ENCODE measurements at regions not wholly inside any gene's neighbourhood (a gene's known extent, or its start where the extent isn't known, plus 50 kb on each side); places are given as distances from the start of the nearest gene placed in this dataset.

DNA sequence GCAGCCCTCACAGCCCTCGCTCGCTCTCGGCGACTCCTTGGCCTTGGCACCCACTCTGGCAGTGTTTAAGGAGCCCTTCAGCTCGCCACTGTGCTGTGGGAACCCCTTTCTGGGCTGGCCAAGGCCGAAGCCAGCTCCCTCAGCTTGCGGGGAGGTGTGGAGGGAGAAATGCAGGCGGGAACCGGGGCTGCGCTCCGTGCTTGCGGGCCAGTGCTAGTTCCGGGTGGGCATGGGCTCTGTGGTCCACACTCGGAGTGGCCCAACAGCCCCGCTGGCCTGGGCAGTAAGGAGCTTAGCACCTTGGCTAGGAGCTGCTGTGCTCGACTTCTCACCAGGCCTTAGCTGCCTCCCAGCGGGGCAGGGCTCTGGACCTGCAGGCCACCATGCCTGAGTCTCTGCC, 192.6 kb downstream of the COX18 start:
- Histone ChIP-seq H3K27ac (ENCODE audit: insufficient read depth, low read length) (no peak overlapping the region), H3K9me3 (ENCODE audit: control insufficient read depth, insufficient read depth, low read depth, low read length) (no peaks in the 10 kb centered on the region), H4K20me1 (ENCODE audit: control insufficient read depth, extremely low read depth, insufficient read depth, low read length) (no peaks in the 10 kb centered on the region), H2AFZ (ENCODE audit: low read length) (no peak overlapping the region), H3K4me1 (ENCODE audit: control insufficient read depth, extremely low read depth, insufficient read depth, low read length) (no peaks in the 10 kb centered on the region), H3K4me2 (ENCODE audit: extremely low read depth, insufficient read depth, low read length) (no peak overlapping the region), H3K79me2 (ENCODE audit: control insufficient read depth, insufficient read depth, low read length) (no peaks in the 10 kb centered on the region), H3K4me3 (replicated peaks in 1 of 4; ENCODE audit: control extremely low read depth in 1 of 4, insufficient read depth in 1 of 4, low read depth in 3 of 4, low read length in 4 of 4) (no peak overlapping the region), H3K36me3 (ENCODE audit: control insufficient read depth, insufficient read depth, low read length) (no peaks in the 10 kb centered on the region), H3K9ac (ENCODE audit: insufficient read depth, low read length) (no peak overlapping the region), H3K27me3 (ENCODE audit: control insufficient read depth, insufficient read depth, low read length) (no peaks in the 10 kb centered on the region)
- TF ChIP-seq EZH2 (IDR thresholded peaks at IDR 0.05; ENCODE audit: low read length, missing control alignments), result no peak
- TF ChIP-seq, protein P1, sequence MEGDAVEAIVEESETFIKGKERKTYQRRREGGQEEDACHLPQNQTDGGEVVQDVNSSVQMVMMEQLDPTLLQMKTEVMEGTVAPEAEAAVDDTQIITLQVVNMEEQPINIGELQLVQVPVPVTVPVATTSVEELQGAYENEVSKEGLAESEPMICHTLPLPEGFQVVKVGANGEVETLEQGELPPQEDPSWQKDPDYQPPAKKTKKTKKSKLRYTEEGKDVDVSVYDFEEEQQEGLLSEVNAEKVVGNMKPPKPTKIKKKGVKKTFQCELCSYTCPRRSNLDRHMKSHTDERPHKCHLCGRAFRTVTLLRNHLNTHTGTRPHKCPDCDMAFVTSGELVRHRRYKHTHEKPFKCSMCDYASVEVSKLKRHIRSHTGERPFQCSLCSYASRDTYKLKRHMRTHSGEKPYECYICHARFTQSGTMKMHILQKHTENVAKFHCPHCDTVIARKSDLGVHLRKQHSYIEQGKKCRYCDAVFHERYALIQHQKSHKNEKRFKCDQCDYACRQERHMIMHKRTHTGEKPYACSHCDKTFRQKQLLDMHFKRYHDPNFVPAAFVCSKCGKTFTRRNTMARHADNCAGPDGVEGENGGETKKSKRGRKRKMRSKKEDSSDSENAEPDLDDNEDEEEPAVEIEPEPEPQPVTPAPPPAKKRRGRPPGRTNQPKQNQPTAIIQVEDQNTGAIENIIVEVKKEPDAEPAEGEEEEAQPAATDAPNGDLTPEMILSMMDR (conservative IDR thresholded peaks at IDR 0.05 in 1 of 2, IDR thresholded peaks at IDR 0.05 in 1 of 2; ENCODE audit: low read depth in 1 of 2, low read length in 2 of 2), result no peak
- DNase-seq (ENCODE audit: low read depth in 2 of 2), result no peak

DNA sequence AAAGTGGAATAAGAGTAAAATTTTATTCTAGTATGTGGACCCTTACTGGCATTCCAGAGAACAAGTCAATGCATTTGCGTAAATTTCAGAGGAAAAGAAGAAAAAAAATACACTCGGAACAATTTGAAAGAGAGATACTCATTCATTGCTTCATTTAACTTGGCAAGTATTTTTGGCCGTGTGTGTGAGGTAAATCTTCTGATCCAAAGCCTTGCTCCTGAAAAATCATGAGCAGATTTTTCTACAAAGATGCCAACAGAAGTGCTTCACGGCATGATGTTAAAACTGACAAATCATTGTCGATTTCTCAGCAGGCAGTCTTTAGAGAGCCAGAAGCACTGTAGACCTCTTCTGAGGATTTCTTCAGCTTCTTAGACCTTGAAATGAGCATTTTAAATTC, 194.0 kb downstream of the COX18 start:
- Histone ChIP-seq H3K4me2 (ENCODE audit: extremely low read depth, insufficient read depth, low read length) (no peak overlapping the region), H3K9ac (ENCODE audit: insufficient read depth, low read length) (no peak overlapping the region), H2AFZ (ENCODE audit: low read length) (no peak overlapping the region), H3K27ac (ENCODE audit: insufficient read depth, low read length) (no peak overlapping the region), H3K4me1 (ENCODE audit: control insufficient read depth, extremely low read depth, insufficient read depth, low read length) (no peaks in the 10 kb centered on the region), H3K4me3 (replicated peaks in 1 of 4; ENCODE audit: control extremely low read depth in 1 of 4, insufficient read depth in 1 of 4, low read depth in 3 of 4, low read length in 4 of 4) (no peak overlapping the region), H3K27me3 (ENCODE audit: control insufficient read depth, insufficient read depth, low read length) (no peaks in the 10 kb centered on the region), H3K9me3 (ENCODE audit: control insufficient read depth, insufficient read depth, low read depth, low read length) (no peaks in the 10 kb centered on the region), H4K20me1 (ENCODE audit: control insufficient read depth, extremely low read depth, insufficient read depth, low read length) (no peaks in the 10 kb centered on the region), H3K36me3 (ENCODE audit: control insufficient read depth, insufficient read depth, low read length) (no peaks in the 10 kb centered on the region), H3K79me2 (ENCODE audit: control insufficient read depth, insufficient read depth, low read length) (no peaks in the 10 kb centered on the region)
- DNase-seq (ENCODE audit: low read depth in 2 of 2), result no peak
- no peak for TF ChIP-seq EZH2 (IDR thresholded peaks at IDR 0.05; ENCODE audit: low read length, missing control alignments)

DNA sequence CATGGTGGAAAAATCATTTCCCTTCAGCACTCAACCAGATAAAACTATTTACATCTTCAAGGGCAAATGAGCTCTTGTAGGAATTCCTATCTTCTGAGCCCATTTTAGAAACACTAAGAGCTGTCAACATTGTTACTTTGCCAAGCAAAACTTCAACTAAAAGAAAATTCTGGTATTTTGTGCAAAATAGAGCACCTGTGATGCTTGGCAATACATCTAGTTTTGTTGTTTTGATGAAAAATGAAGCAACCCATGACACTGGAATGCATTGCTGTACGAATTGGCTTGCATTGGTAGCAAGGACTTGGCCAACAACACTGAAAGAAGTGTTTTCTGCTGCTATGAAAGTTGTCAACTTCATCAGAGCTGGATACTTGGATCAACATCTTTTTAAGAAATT, 194.4 kb downstream of the COX18 start:
- Histone ChIP-seq H3K79me2 (ENCODE audit: control insufficient read depth, insufficient read depth, low read length) (no peaks in the 10 kb centered on the region), H3K9ac (ENCODE audit: insufficient read depth, low read length) (no peak overlapping the region), H3K36me3 (ENCODE audit: control insufficient read depth, insufficient read depth, low read length) (no peaks in the 10 kb centered on the region), H3K4me2 (ENCODE audit: extremely low read depth, insufficient read depth, low read length) (no peak overlapping the region), H3K4me3 (replicated peaks in 1 of 4; ENCODE audit: control extremely low read depth in 1 of 4, insufficient read depth in 1 of 4, low read depth in 3 of 4, low read length in 4 of 4) (no peak overlapping the region), H4K20me1 (ENCODE audit: control insufficient read depth, extremely low read depth, insufficient read depth, low read length) (no peaks in the 10 kb centered on the region), H2AFZ (ENCODE audit: low read length) (no peak overlapping the region), H3K27ac (ENCODE audit: insufficient read depth, low read length) (no peak overlapping the region), H3K4me1 (ENCODE audit: control insufficient read depth, extremely low read depth, insufficient read depth, low read length) (no peaks in the 10 kb centered on the region), H3K27me3 (ENCODE audit: control insufficient read depth, insufficient read depth, low read length) (no peaks in the 10 kb centered on the region), H3K9me3 (ENCODE audit: control insufficient read depth, insufficient read depth, low read depth, low read length) (no peaks in the 10 kb centered on the region)
- peak in 1 of 2 donors; percentile 58 for DNase-seq (ENCODE audit: low read depth in 2 of 2)
- TF ChIP-seq, protein P1 (conservative IDR thresholded peaks at IDR 0.05 in 1 of 2, IDR thresholded peaks at IDR 0.05 in 1 of 2; ENCODE audit: low read depth in 1 of 2, low read length in 2 of 2), result no peak
- no peak for TF ChIP-seq EZH2 (IDR thresholded peaks at IDR 0.05; ENCODE audit: low read length, missing control alignments)
